Chondrocyte (in vitro differentiated cells): ENCODE measurements at regions not wholly inside any gene's neighbourhood (a gene's known extent, or its start where the extent isn't known, plus 50 kb on each side); places are given as distances from the start of the nearest gene placed in this dataset.

Experiments used
- DNase-seq: peaks from one replicate; pipeline ENCODE4 v3.0.0; 2021; ENCODE audit warnings: mixed read lengths, low spot score
- H3K27ac Mint-ChIP-seq: one replicate; pipeline ENCODE4 v1.8.0; 2021; ENCODE audit warnings: mild to moderate bottlenecking, moderate library complexity, mixed read lengths; ENCODE audit not compliant: unreplicated experiment
- H3K27me3 Mint-ChIP-seq: 2 replicates; pipeline ENCODE4 v1.8.0; 2021; ENCODE audit warnings: low read depth, mixed read lengths
- H3K36me3 Mint-ChIP-seq: 2 replicates; pipeline ENCODE4 v1.8.0; 2021; ENCODE audit warnings: low read depth, mixed read lengths
- H3K4me1 Mint-ChIP-seq: 2 replicates; pipeline ENCODE4 v1.8.0; 2021; ENCODE audit warnings: low read depth, mild to moderate bottlenecking, mixed read lengths
- H3K4me3 Mint-ChIP-seq: one replicate; pipeline ENCODE4 v1.8.0; 2021; ENCODE audit warnings: mild to moderate bottlenecking, moderate library complexity, mixed read lengths; ENCODE audit not compliant: unreplicated experiment
- H3K9me3 Mint-ChIP-seq: 2 replicates; pipeline ENCODE4 v1.8.0; 2021; ENCODE audit warnings: low read depth, mixed read lengths
- CTCF ChIP-seq: fragments of 200-600 bp; sonication (generic); IDR thresholded peaks from 2 replicates; pipeline ENCODE4 v1.5.0; 2021; ENCODE audit warnings: antibody characterized with exemption, mild to moderate bottlenecking, moderate library complexity

- H3K9me3 Mint-ChIP-seq = no peaks in the 10 kb centered on the region
- no peak for TF ChIP-seq CTCF
- no peak overlapping the region for H3K27ac Mint-ChIP-seq
- H3K4me1 Mint-ChIP-seq = no peaks in the 10 kb centered on the region
- peaks cover 13% of the 10 kb centered on the region for H3K27me3 Mint-ChIP-seq
- DNase-seq = no peak
- no peaks in the 10 kb centered on the region for H3K36me3 Mint-ChIP-seq
- no peak overlapping the region for H3K4me3 Mint-ChIP-seq
These were observed 335.4 kb upstream of the MGMT start for GRCh38 chr10:129131457-129132132.

- H3K4me1 Mint-ChIP-seq = no peaks in the 10 kb centered on the region
- peaks cover 23% of the 10 kb centered on the region for H3K27me3 Mint-ChIP-seq
- no peaks in the 10 kb centered on the region for H3K36me3 Mint-ChIP-seq
- DNase-seq = no peak
- TF ChIP-seq CTCF = no peak
- H3K9me3 Mint-ChIP-seq = no peaks in the 10 kb centered on the region
- H3K27ac Mint-ChIP-seq = no peak overlapping the region
- no peak overlapping the region for H3K4me3 Mint-ChIP-seq
These were observed 333.2 kb upstream of the MGMT start for GRCh38 chr10:129133856-129134255.

- no peak for TF ChIP-seq CTCF
- Mint-ChIP-seq H3K27ac (no peak overlapping the region), H3K27me3 (peaks cover 21% of the 10 kb centered on the region), H3K36me3 (no peaks in the 10 kb centered on the region), H3K9me3 (no peaks in the 10 kb centered on the region), H3K4me3 (no peak overlapping the region), H3K4me1 (no peaks in the 10 kb centered on the region)
- DNase-seq = no peak
These were observed 332.7 kb upstream of the MGMT start for GRCh38 chr10:129134371-129134770.

- H3K27ac Mint-ChIP-seq = no peak overlapping the region
- no peak for DNase-seq
- peaks cover 21% of the 10 kb centered on the region for H3K27me3 Mint-ChIP-seq
- H3K4me1 Mint-ChIP-seq = no peaks in the 10 kb centered on the region
- TF ChIP-seq CTCF = no peak
- H3K4me3 Mint-ChIP-seq = no peak overlapping the region
- no peaks in the 10 kb centered on the region for H3K9me3 Mint-ChIP-seq
- no peaks in the 10 kb centered on the region for H3K36me3 Mint-ChIP-seq
These were observed 331.4 kb upstream of the MGMT start for GRCh38 chr10:129135624-129136023.

GRCh38 chr10:129136074-129136473 lies 331.0 kb upstream of the MGMT start:
- H3K4me1 Mint-ChIP-seq = no peaks in the 10 kb centered on the region
- no peaks in the 10 kb centered on the region for H3K36me3 Mint-ChIP-seq
- DNase-seq = no peak
- H3K9me3 Mint-ChIP-seq = no peaks in the 10 kb centered on the region
- peaks cover 21% of the 10 kb centered on the region for H3K27me3 Mint-ChIP-seq
- no peak overlapping the region for H3K27ac Mint-ChIP-seq
- no peak overlapping the region for H3K4me3 Mint-ChIP-seq
- TF ChIP-seq CTCF = no peak
